Fibroblast of skin of left biceps (primary cell): ENCODE measurements at regions not wholly inside any gene's neighbourhood (a gene's known extent, or its start where the extent isn't known, plus 50 kb on each side); places are given as distances from the start of the nearest gene placed in this dataset.
A peak's percentile ranks its signal among the peaks of the same experiment; 100 is the strongest.

Source experiments
- DNase-seq, 2 experiments: peaks; one replicate each; pipeline ENCODE4 v3.0.0-alpha.2; 2013; ENCODE audit warnings: low read depth in 2 of 2

- DNase-seq = no peak
Measured at GRCh38 chr20:50286174-50286511, 95.5 kb downstream of the CEBPB start.

GRCh38 chr20:50286609-50287008 lies 96.0 kb downstream of the CEBPB start:
- DNase-seq = peak; percentile 70 to 73

DNA sequence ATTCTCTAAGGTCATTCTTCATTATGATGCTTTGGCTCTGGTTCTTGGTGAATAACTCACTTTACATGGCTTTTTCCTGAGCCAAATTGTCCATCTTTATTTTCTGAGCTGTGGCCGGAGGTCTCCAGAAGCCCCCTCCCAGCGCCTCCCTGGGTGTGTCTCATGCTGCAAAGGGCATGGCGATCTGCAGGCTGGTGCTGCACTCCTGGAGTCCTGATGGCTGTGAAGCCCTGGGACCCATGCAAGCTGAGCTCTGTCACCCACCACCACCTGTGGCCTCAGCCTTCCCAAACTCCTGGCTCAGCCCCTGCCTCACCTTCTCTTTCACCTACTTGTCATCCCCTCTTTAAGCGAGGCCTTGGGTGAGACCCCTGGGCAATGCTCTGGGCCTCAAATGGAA lies 96.9 kb downstream of the CEBPB start:
- no peak for DNase-seq

- DNase-seq = no peak
Measured at GRCh38 chr20:50288128-50288623, 97.5 kb downstream of the CEBPB start.

GRCh38 chr20:50289581-50289980 lies 99.0 kb downstream of the CEBPB start:
- DNase-seq = no peak

DNA sequence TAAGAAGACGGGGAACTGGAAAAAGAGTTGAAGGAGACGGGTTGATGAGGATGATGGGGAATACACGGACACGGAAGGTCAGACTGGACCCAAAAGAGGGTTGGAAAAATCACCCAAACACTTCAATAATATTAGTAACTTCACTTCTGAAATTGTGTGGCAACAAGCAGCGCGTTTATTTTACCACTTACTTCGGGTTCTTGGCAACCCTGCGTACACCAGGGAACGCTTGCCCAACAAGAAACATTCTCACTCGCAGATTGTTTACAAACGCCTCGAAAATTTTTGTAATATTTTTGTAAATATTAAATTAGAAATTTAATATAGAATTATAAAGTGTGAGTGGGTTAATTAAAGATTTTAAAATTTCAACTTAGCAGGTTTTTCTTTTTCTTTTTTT lies 99.5 kb downstream of the CEBPB start:
- DNase-seq = no peak

- DNase-seq = no peak
Measured at GRCh38 chr20:50290808-50291207, 100.2 kb downstream of the CEBPB start.

DNA sequence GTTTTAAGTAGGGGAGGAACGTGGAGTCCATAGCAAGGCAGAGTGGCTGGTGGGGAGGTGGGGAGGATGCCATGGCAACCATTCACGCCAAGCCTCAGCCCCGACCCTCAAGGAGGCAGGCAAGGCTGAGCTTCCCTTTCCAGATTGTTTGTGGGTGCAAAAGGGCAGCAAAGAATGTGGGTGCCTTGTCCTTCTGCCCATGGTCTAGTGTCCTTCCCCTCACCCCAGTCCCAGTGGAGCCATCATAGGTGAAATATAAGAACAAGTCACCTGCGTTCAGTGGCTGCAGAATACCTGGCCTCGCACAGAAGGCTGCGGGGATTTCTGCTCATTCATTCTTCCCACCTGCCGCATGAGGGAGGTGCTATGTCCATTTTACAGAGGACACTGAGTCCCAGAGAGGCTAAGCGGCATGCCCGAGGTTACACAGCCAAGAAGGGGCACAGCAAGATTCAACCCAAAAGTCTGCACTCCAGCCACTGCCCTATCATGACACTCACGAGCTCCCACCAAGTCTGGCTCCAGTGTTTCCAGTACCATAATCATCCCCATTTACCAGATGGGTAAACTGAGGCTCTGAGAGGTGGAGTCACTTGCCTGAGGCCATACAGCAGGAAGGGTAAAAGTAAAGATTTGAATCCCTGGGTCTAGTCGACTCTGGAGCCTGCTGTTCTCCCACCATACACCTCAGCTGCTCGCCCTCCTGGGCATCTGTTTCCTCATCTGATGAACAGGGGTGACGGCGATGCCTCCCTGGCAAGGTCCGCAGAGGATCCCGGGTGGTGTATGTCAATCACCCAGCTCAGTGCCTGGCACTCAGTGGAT lies 100.8 kb downstream of the CEBPB start:
- no peak for DNase-seq

- no peak for DNase-seq
Measured at GRCh38 chr20:50292079-50292590, 101.5 kb downstream of the CEBPB start.

DNA sequence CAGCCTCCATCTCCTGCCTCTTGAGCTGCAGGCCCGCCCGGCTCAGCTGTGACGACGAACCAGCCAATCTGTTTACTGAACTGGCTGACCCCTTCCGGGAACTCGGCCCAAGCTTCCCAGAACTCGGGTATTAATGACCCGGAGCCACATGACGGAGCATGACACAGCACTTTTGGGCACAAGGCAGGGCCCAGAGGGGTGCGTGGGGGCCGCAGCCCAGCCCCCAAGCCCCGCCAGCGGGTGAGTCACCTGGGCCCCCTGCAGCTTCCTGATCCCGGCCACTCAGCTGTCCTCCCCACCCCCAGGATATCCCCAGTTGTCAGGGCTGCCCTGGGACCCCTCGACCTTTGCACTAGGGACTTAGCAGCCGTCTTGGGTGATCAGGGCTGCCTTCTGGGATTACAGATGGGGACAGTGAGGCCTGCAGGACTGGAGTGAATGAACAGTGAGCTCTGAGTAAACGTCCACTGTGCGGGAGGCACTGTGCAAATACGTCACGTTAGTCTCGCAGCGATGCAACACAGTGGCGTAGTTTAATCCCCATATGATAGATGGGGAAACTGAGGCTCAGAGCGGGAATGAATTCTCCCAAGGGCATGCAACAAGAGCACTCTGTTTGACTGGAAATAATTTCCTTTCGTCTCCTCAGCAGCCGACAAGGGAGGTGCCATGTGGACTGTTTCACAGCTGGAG lies 102.1 kb downstream of the CEBPB start:
- DNase-seq = peak; percentile 74 to 77

- DNase-seq = no peak
Measured at GRCh38 chr20:50293284-50294139, 102.9 kb downstream of the CEBPB start.

GRCh38 chr20:50294164-50295088 lies 103.8 kb downstream of the CEBPB start:
- no peak for DNase-seq

DNA sequence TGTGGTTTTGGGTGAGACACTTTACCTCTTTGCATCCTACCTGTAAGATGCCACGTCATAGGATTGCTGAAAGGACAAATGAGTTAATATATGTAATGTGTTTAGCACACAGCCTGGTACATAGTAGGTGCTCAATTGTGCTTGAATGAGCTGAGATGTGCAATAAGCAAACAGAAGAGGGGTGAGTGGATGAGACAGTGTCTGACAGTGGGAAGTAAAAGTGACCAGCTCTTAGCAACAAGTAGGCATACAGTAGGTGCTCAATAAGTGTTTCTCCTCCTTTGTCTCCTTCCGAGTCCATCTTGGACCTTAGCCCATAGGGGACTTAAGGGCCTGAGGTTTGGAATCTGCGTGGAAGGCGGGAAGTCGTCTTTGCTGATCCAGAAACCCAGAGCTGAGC lies 104.7 kb downstream of the CEBPB start:
- DNase-seq = no peak

GRCh38 chr20:50295762-50296449 lies 105.3 kb downstream of the CEBPB start:
- no peak for DNase-seq

DNA sequence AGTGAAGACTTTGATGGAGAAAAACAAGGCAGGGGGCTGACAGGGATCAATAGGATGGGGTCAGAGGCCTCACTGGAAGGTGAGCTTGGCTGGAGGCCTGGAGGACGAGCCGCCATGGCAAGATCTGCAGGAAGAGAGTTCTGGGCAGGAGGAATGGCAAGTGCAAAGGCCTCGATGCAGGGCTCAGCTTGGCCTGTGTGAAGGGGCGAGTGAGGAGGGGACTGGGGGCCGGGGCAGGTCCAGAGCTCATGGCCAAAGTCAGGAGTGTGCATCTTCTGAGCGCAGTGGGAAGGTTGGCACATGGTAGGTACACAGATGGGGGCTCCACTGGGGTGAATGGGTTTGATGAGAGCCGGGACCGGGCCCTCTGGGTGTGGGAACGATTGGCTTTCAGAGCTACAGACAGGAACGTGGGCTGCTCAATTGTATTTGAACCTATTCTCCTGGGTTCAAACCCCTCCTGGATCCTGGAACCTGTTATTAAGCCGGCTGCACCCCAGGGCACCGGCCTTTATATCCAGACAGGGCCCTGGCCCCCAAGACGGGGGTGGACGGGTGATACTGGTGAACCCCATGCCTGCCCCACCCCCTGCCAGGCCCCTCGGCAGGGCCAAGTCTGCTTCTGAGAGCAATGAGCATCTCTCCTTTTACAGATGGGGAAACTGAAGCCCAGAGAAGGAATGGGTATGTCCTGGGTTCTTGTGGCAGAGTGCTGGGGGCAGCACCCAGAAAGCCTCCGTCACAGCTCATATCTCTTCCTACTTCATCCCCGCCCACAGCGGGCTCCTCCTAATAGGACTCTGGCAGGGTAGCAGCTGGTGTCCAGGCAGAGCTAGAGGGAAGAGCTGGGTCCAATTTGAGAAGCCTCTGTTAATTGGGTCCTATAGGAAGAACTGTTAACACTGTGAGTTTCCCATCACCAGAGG lies 106.1 kb downstream of the CEBPB start:
- DNase-seq = no peak

GRCh38 chr20:50297498-50298376 lies 107.1 kb downstream of the CEBPB start:
- DNase-seq = no peak

GRCh38 chr20:50298554-50299324 lies 108.1 kb downstream of the CEBPB start:
- DNase-seq = no peak

GRCh38 chr20:50299325-50299629 lies 108.6 kb downstream of the CEBPB start:
- DNase-seq = no peak
